Nephron progenitor cell (in vitro differentiated cells): ENCODE measurements at regions not wholly inside any gene's neighbourhood (a gene's known extent, or its start where the extent isn't known, plus 50 kb on each side); places are given as distances from the start of the nearest gene placed in this dataset.

Source experiments
- DNase-seq: peaks from one replicate; pipeline ENCODE4 v3.0.0; 2021
- H3K27ac Mint-ChIP-seq: 2 replicates; pipeline ENCODE4 v1.8.0; 2021; ENCODE audit warnings: mild to moderate bottlenecking, moderate library complexity, mixed read lengths
- H3K27me3 Mint-ChIP-seq: 2 replicates; pipeline ENCODE4 v1.8.0; 2021; ENCODE audit warnings: mild to moderate bottlenecking, low read depth, mixed read lengths; ENCODE audit not compliant: poor library complexity
- H3K36me3 Mint-ChIP-seq: 2 replicates; pipeline ENCODE4 v1.8.0; 2021; ENCODE audit warnings: low read depth, mixed read lengths
- H3K4me1 Mint-ChIP-seq: 2 replicates; pipeline ENCODE4 v1.8.0; 2021; ENCODE audit warnings: mixed read lengths
- H3K4me3 Mint-ChIP-seq: 2 replicates; pipeline ENCODE4 v1.8.0; 2021; ENCODE audit warnings: mild to moderate bottlenecking, moderate library complexity, mixed read lengths
- H3K9me3 Mint-ChIP-seq: 2 replicates; pipeline ENCODE4 v1.8.0; 2021; ENCODE audit warnings: mild to moderate bottlenecking, moderate library complexity, mixed read lengths
- CTCF ChIP-seq: fragments of 200-600 bp; sonication (generic); IDR thresholded peaks from 2 replicates; pipeline ENCODE4 v1.5.0; 2021; ENCODE audit warnings: antibody characterized with exemption

- Mint-ChIP-seq H3K9me3 (no peaks in the 10 kb centered on the region), H3K4me3 (no peak overlapping the region), H3K36me3 (no peaks in the 10 kb centered on the region), H3K4me1 (no peaks in the 10 kb centered on the region), H3K27ac (no peak overlapping the region), H3K27me3 (peaks cover 3% of the 10 kb centered on the region)
- TF ChIP-seq CTCF: no peak
- DNase-seq: no peak
Measured at GRCh38 chr12:84554199-84554723, 358.3 kb downstream of the SLC6A15 start.

GRCh38 chr12:84553331-84554117, 359.1 kb downstream of the SLC6A15 start:
- H3K4me3 Mint-ChIP-seq: no peak overlapping the region
- no peaks in the 10 kb centered on the region for H3K36me3 Mint-ChIP-seq
- no peaks in the 10 kb centered on the region for H3K4me1 Mint-ChIP-seq
- H3K27me3 Mint-ChIP-seq: no peaks in the 10 kb centered on the region
- H3K9me3 Mint-ChIP-seq: no peaks in the 10 kb centered on the region
- no peak overlapping the region for H3K27ac Mint-ChIP-seq
- no peak for TF ChIP-seq CTCF
- DNase-seq: no peak

GRCh38 chr12:84551373-84551772, 361.2 kb downstream of the SLC6A15 start:
- H3K27ac Mint-ChIP-seq: no peak overlapping the region
- H3K4me1 Mint-ChIP-seq: no peaks in the 10 kb centered on the region
- no peak for DNase-seq
- no peaks in the 10 kb centered on the region for H3K9me3 Mint-ChIP-seq
- H3K27me3 Mint-ChIP-seq: no peaks in the 10 kb centered on the region
- no peak overlapping the region for H3K4me3 Mint-ChIP-seq
- no peaks in the 10 kb centered on the region for H3K36me3 Mint-ChIP-seq
- no peak for TF ChIP-seq CTCF

- no peaks in the 10 kb centered on the region for H3K36me3 Mint-ChIP-seq
- no peaks in the 10 kb centered on the region for H3K9me3 Mint-ChIP-seq
- no peak overlapping the region for H3K4me3 Mint-ChIP-seq
- no peaks in the 10 kb centered on the region for H3K27me3 Mint-ChIP-seq
- TF ChIP-seq CTCF: no peak
- H3K27ac Mint-ChIP-seq: no peak overlapping the region
- H3K4me1 Mint-ChIP-seq: no peaks in the 10 kb centered on the region
- no peak for DNase-seq
Measured at GRCh38 chr12:84550518-84550917, 362.1 kb downstream of the SLC6A15 start.

- Mint-ChIP-seq H3K4me1 (no peaks in the 10 kb centered on the region), H3K4me3 (no peak overlapping the region), H3K27me3 (no peaks in the 10 kb centered on the region), H3K9me3 (no peaks in the 10 kb centered on the region), H3K36me3 (no peaks in the 10 kb centered on the region), H3K27ac (no peak overlapping the region)
- no peak for DNase-seq
- TF ChIP-seq CTCF: no peak
Measured at GRCh38 chr12:84542289-84542688, 370.3 kb downstream of the SLC6A15 start.

GRCh38 chr12:84537666-84538065, 374.9 kb downstream of the SLC6A15 start:
- Mint-ChIP-seq H3K4me1 (no peaks in the 10 kb centered on the region), H3K36me3 (no peaks in the 10 kb centered on the region), H3K9me3 (no peaks in the 10 kb centered on the region), H3K27ac (no peak overlapping the region), H3K4me3 (no peak overlapping the region), H3K27me3 (no peaks in the 10 kb centered on the region)
- no peak for DNase-seq
- no peak for TF ChIP-seq CTCF
